Stimulated activated CD8-positive, alpha-beta memory T cell treated with anti-CD3 and anti-CD28 coated beads, Interleukin-15, amount 100 ng/mL, for 48 hours (primary cell): ENCODE measurements at regions not wholly inside any gene's neighbourhood (a gene's known extent, or its start where the extent isn't known, plus 50 kb on each side); places are given as distances from the start of the nearest gene placed in this dataset.
"Not testable (repeated sequence)": the region's sequence is repeated elsewhere in the genome, so short reads cannot be mapped to it uniquely, and the experiment has no call there.

Source experiments
- DNase-seq, 2 donors: peaks; one replicate each; pipeline ENCODE4 v3.0.0-alpha.2; 2020; ENCODE audit warnings: low read depth in 2 of 2

- no peak for DNase-seq
Measured at GRCh38 chr9:115400796-115401195, 282.8 kb upstream of the TNC start.

- DNase-seq, result no peak
Measured at GRCh38 chr9:115401756-115402327, 283.9 kb upstream of the TNC start.

- no peak for DNase-seq
Measured at GRCh38 chr9:115403753-115404152, 285.8 kb upstream of the TNC start.

GRCh38 chr9:115404311-115404710 lies 286.4 kb upstream of the TNC start:
- no peak for DNase-seq

GRCh38 chr9:115411516-115411915 lies 293.6 kb upstream of the TNC start:
- DNase-seq, result no peak

GRCh38 chr9:115411993-115412452 lies 294.1 kb upstream of the TNC start:
- no peak for DNase-seq

GRCh38 chr9:115412656-115413055 lies 294.7 kb upstream of the TNC start:
- no peak for DNase-seq

GRCh38 chr9:115413304-115413703 lies 295.3 kb upstream of the TNC start:
- DNase-seq, result no peak

GRCh38 chr9:115413766-115414382 lies 295.9 kb upstream of the TNC start:
- DNase-seq, result no peak

GRCh38 chr9:115414561-115414960 lies 296.6 kb upstream of the TNC start:
- no peak for DNase-seq

GRCh38 chr9:115415450-115415849 lies 297.5 kb upstream of the TNC start:
- no peak for DNase-seq

GRCh38 chr9:115416299-115416698 lies 298.3 kb upstream of the TNC start:
- no peak for DNase-seq

GRCh38 chr9:115418181-115418580 lies 300.2 kb upstream of the TNC start:
- DNase-seq, result not testable (repeated sequence)

GRCh38 chr9:115422932-115423440 lies 305.0 kb upstream of the TNC start:
- no peak for DNase-seq

- DNase-seq, result no peak
Measured at GRCh38 chr9:115423646-115424045, 305.7 kb upstream of the TNC start.

GRCh38 chr9:115425601-115426000 lies 307.6 kb upstream of the TNC start:
- no peak for DNase-seq

GRCh38 chr9:115437418-115437817 lies 319.5 kb upstream of the TNC start:
- no peak for DNase-seq

GRCh38 chr9:115439641-115440040 lies 321.7 kb upstream of the TNC start:
- no peak for DNase-seq

- DNase-seq, result no peak
Measured at GRCh38 chr9:115442054-115442453, 324.1 kb upstream of the TNC start.

GRCh38 chr9:115443890-115444289 lies 325.9 kb upstream of the TNC start:
- DNase-seq, result no peak

GRCh38 chr9:115444959-115445358 lies 327.0 kb upstream of the TNC start:
- no peak for DNase-seq

GRCh38 chr9:115445655-115446054 lies 327.7 kb upstream of the TNC start:
- DNase-seq, result no peak

- no peak for DNase-seq
Measured at GRCh38 chr9:115456515-115456914, 338.6 kb upstream of the TNC start.

GRCh38 chr9:115461280-115461679 lies 343.3 kb upstream of the TNC start:
- no peak for DNase-seq
